ENCODE measurements at regions not wholly inside any gene's neighbourhood (a gene's known extent, or its start where the extent isn't known, plus 50 kb on each side); places are given as distances from the start of the nearest gene placed in this dataset.

- H2AFZ ChIP-seq (ENCODE audit: low read depth, low read length) = no peak overlapping the region
- no peak overlapping the region for H3K4me2 ChIP-seq (ENCODE audit: insufficient read depth, low read length)
- POLR2A ChIA-PET = no interaction called here
- H3K9ac ChIP-seq (replicated peaks; ENCODE audit: extremely low read depth, insufficient read depth, low read length) = no peak overlapping the region
- intact Hi-C loops (cut with micrococcal nuclease) = no loop called here
- no peak for DNase-seq (ENCODE audit: low read depth, low spot score)
- H4K20me1 ChIP-seq (replicated peaks; ENCODE audit: control insufficient read depth, extremely low read depth, insufficient read depth, low read length) = no peaks in the 10 kb centered on the region
- H3K9me3 ChIP-seq (replicated peaks; ENCODE audit: control insufficient read depth, insufficient read depth, low read length) = no peaks in the 10 kb centered on the region
- TF ChIP-seq POLR2AphosphoS5 (IDR thresholded peaks at IDR 0.05; ENCODE audit: insufficient read depth, low read depth, low read length) = no peak
- TF ChIP-seq MYC (IDR thresholded peaks at IDR 0.05; ENCODE audit: low read depth, low read length) = no peak
- TF ChIP-seq, protein P1, sequence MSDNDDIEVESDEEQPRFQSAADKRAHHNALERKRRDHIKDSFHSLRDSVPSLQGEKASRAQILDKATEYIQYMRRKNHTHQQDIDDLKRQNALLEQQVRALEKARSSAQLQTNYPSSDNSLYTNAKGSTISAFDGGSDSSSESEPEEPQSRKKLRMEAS (IDR thresholded peaks at IDR 0.05; ENCODE audit: insufficient read depth, insufficient read length) = no peak
- TF ChIP-seq POLR2A (IDR thresholded peaks at IDR 0.05; ENCODE audit: low read depth, low read length) = no peak
- TF ChIP-seq GATA2 (IDR thresholded peaks at IDR 0.05; ENCODE audit: insufficient read depth, insufficient read length, low read depth, low read length) = no peak
- no peak for TF ChIP-seq EZH2 (IDR thresholded peaks at IDR 0.05; ENCODE audit: borderline replicate concordance, low read depth, low read length, severe bottlenecking)
- TF ChIP-seq JUN (IDR thresholded peaks at IDR 0.05; ENCODE audit: borderline replicate concordance, insufficient read depth, insufficient read length, low read depth) = no peak
- TF ChIP-seq FOS (IDR thresholded peaks at IDR 0.05; ENCODE audit: borderline replicate concordance, insufficient read depth, low read length) = no peak
- TF ChIP-seq, protein P2, sequence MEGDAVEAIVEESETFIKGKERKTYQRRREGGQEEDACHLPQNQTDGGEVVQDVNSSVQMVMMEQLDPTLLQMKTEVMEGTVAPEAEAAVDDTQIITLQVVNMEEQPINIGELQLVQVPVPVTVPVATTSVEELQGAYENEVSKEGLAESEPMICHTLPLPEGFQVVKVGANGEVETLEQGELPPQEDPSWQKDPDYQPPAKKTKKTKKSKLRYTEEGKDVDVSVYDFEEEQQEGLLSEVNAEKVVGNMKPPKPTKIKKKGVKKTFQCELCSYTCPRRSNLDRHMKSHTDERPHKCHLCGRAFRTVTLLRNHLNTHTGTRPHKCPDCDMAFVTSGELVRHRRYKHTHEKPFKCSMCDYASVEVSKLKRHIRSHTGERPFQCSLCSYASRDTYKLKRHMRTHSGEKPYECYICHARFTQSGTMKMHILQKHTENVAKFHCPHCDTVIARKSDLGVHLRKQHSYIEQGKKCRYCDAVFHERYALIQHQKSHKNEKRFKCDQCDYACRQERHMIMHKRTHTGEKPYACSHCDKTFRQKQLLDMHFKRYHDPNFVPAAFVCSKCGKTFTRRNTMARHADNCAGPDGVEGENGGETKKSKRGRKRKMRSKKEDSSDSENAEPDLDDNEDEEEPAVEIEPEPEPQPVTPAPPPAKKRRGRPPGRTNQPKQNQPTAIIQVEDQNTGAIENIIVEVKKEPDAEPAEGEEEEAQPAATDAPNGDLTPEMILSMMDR (IDR thresholded peaks at IDR 0.05; ENCODE audit: extremely low read depth in 1 of 2, insufficient read depth in 1 of 2, low read depth in 1 of 2, low read length in 2 of 2) = no peak
- no peaks in the 10 kb centered on the region for H3K79me2 ChIP-seq (ENCODE audit: control insufficient read depth, insufficient read depth, low read length)
- H3K9me1 ChIP-seq (replicated peaks; ENCODE audit: control insufficient read depth, extremely low read depth, insufficient read depth, low read length) = no peaks in the 10 kb centered on the region
- no TSS peak for BruUV-seq (replicated peaks)
- H3K36me3 ChIP-seq (ENCODE audit: control insufficient read depth in 2 of 2, extremely low read depth in 1 of 2, insufficient read depth in 2 of 2, low read length in 2 of 2) = no peaks in the 10 kb centered on the region
- H3K27ac ChIP-seq (ENCODE audit: insufficient read depth, low read depth, low read length) = no peak overlapping the region
- no peaks in the 10 kb centered on the region for H3K4me1 ChIP-seq (ENCODE audit: control insufficient read depth, extremely low read depth, insufficient read depth, low read length)
- dilution Hi-C loops (cut with MboI; ENCODE audit: extremely low pct_ligation_motif_present, low sequenced_read_pairs) = no loop called here
- H3K27me3 ChIP-seq (ENCODE audit: control insufficient read depth in 2 of 2, insufficient read depth in 2 of 2, low read length in 2 of 2) = no peaks in the 10 kb centered on the region
- CTCF ChIA-PET = interaction anchor here (1.0 kb wide), 1 partner anchor 9 kb away, joined by 4 read pairs; no protein-coding TSS in a partner anchor
- no peak overlapping the region for H3K4me3 ChIP-seq (replicated peaks in 1 of 3; ENCODE audit: insufficient read depth in 1 of 3, low read depth in 1 of 3, low read length in 3 of 3)
- no peak for FAIRE-seq
Measured at GRCh38 chr7:82668676-82669075, 225.1 kb upstream of the CACNA2D1 start.
